NCI-H446 treated with DMSO at 0.1 percent for 48 hours (cell line): ENCODE measurements at regions not wholly inside any gene's neighbourhood (a gene's known extent, or its start where the extent isn't known, plus 50 kb on each side); places are given as distances from the start of the nearest gene placed in this dataset.

Experiments used
- DNase-seq: peaks from one replicate; lab custom pipeline; 2025; lab: John Stamatoyannopoulos, UW

- no peak for DNase-seq
Observed at GRCh38 chr2:171225302-171225980, 64.7 kb upstream of the TLK1 start.

- DNase-seq = no peak
Observed at GRCh38 chr2:171217330-171217729, 56.6 kb upstream of the TLK1 start.

- DNase-seq = no peak
Observed at GRCh38 chr2:171216631-171217030, 55.9 kb upstream of the TLK1 start.

GRCh38 chr2:171214093-171214492, 53.4 kb upstream of the TLK1 start:
- no peak for DNase-seq

GRCh38 chr2:171210864-171211431, 50.3 kb upstream of the TLK1 start:
- DNase-seq = no peak
